ENCODE measurements at regions not wholly inside any gene's neighbourhood (a gene's known extent, or its start where the extent isn't known, plus 50 kb on each side); places are given as distances from the start of the nearest gene placed in this dataset.

- no peak overlapping the region for H2AFZ ChIP-seq
- peaks cover 49% of the 10 kb centered on the region for H3K4me1 ChIP-seq (ENCODE audit: insufficient read depth)
- no peaks in the 10 kb centered on the region for H4K20me1 ChIP-seq (ENCODE audit: insufficient read depth, poor library complexity, severe bottlenecking)
- no peak overlapping the region for H3K4me3 ChIP-seq
- peaks cover 6% of the 10 kb centered on the region for H3K9me3 ChIP-seq (ENCODE audit: low read depth)
- H3K4me2 ChIP-seq, result peak overlapping the region; percentile 10
- H3K79me2 ChIP-seq, result peaks cover 33% of the 10 kb centered on the region
- no peak for TF ChIP-seq CTCF (IDR thresholded peaks at IDR 0.05; ENCODE audit: poor library complexity)
- no peak for TF ChIP-seq EZH2 (IDR thresholded peaks at IDR 0.05; ENCODE audit: borderline replicate concordance)
- TF ChIP-seq EZH2phosphoT487 (IDR thresholded peaks at IDR 0.05; ENCODE audit: low read depth, severe bottlenecking, unreplicated experiment), result no peak
- peak overlapping the region; percentile 97 for H3K27ac ChIP-seq
- 51% methylated on average over 21 of the region's 21 CpGs for WGBS (ENCODE audit: low lambda C conversion rate, missing lambda C conversion rate)
- no peaks in the 10 kb centered on the region for H3K9me2 ChIP-seq (replicated peaks; ENCODE audit: insufficient read depth)
- peak; percentile 86 for DNase-seq (ENCODE audit: low spot score)
- no peaks in the 10 kb centered on the region for H3K36me3 ChIP-seq (replicated peaks; ENCODE audit: insufficient read depth, low read depth)
- H3K27me3 ChIP-seq, result no peaks in the 10 kb centered on the region
Measured at GRCh38 chr17:72422505-72423285, 301.9 kb downstream of the SOX9 start.

GRCh38 chr17:72423286-72423589, 302.4 kb downstream of the SOX9 start:
- Histone ChIP-seq H3K4me2 (no peak overlapping the region), H3K27ac (peak overlapping the region; percentile 97)

GRCh38 chr17:72423718-72424117, 302.9 kb downstream of the SOX9 start:
- no peaks in the 10 kb centered on the region for H3K27me3 ChIP-seq
- WGBS (ENCODE audit: low lambda C conversion rate, missing lambda C conversion rate), result 73% methylated on average over 14 of the region's 14 CpGs
- no peaks in the 10 kb centered on the region for H3K9me3 ChIP-seq (ENCODE audit: low read depth)
- H3K9me2 ChIP-seq (replicated peaks; ENCODE audit: insufficient read depth), result no peaks in the 10 kb centered on the region
- H2AFZ ChIP-seq, result no peak overlapping the region
- no peak for DNase-seq (ENCODE audit: low spot score)
- peak overlapping the region; percentile 97 for H3K27ac ChIP-seq
- no peak for TF ChIP-seq CTCF (IDR thresholded peaks at IDR 0.05; ENCODE audit: poor library complexity)
- no peak for TF ChIP-seq EZH2phosphoT487 (IDR thresholded peaks at IDR 0.05; ENCODE audit: low read depth, severe bottlenecking, unreplicated experiment)
- no peak for TF ChIP-seq EZH2 (IDR thresholded peaks at IDR 0.05; ENCODE audit: borderline replicate concordance)
- no peaks in the 10 kb centered on the region for H4K20me1 ChIP-seq (ENCODE audit: insufficient read depth, poor library complexity, severe bottlenecking)
- peaks cover 54% of the 10 kb centered on the region for H3K4me1 ChIP-seq (ENCODE audit: insufficient read depth)
- no peak overlapping the region for H3K4me3 ChIP-seq
- peaks cover 25% of the 10 kb centered on the region for H3K79me2 ChIP-seq
- no peaks in the 10 kb centered on the region for H3K36me3 ChIP-seq (replicated peaks; ENCODE audit: insufficient read depth, low read depth)
- no peak overlapping the region for H3K4me2 ChIP-seq

More at GRCh38 chr17:72423286-72423589, 302.4 kb downstream of the SOX9 start:
- Histone ChIP-seq H3K27me3 (no peaks in the 10 kb centered on the region), H3K4me1 (ENCODE audit: insufficient read depth) (peaks cover 54% of the 10 kb centered on the region), H2AFZ (no peak overlapping the region), H3K9me2 (replicated peaks; ENCODE audit: insufficient read depth) (no peaks in the 10 kb centered on the region), H3K4me3 (no peak overlapping the region), H3K79me2 (peaks cover 30% of the 10 kb centered on the region), H3K9me3 (ENCODE audit: low read depth) (peaks cover under 1% of the 10 kb centered on the region), H3K36me3 (replicated peaks; ENCODE audit: insufficient read depth, low read depth) (no peaks in the 10 kb centered on the region), H4K20me1 (ENCODE audit: insufficient read depth, poor library complexity, severe bottlenecking) (no peaks in the 10 kb centered on the region)
- no peak for TF ChIP-seq CTCF (IDR thresholded peaks at IDR 0.05; ENCODE audit: poor library complexity)
- TF ChIP-seq EZH2 (IDR thresholded peaks at IDR 0.05; ENCODE audit: borderline replicate concordance), result no peak
- no peak for TF ChIP-seq EZH2phosphoT487 (IDR thresholded peaks at IDR 0.05; ENCODE audit: low read depth, severe bottlenecking, unreplicated experiment)
- WGBS (ENCODE audit: low lambda C conversion rate, missing lambda C conversion rate), result 81% methylated on average over 5 of the region's 5 CpGs
- DNase-seq (ENCODE audit: low spot score), result no peak
